Stomach smooth muscle (tissue), 2 donors: ENCODE measurements at regions not wholly inside any gene's neighbourhood (a gene's known extent, or its start where the extent isn't known, plus 50 kb on each side); places are given as distances from the start of the nearest gene placed in this dataset.
"Not testable (repeated sequence)": the region's sequence is repeated elsewhere in the genome, so short reads cannot be mapped to it uniquely, and the experiment has no call there.

ENCODE experiments used
- H3K27ac ChIP-seq: one replicate; pipeline ENCODE4 v1.7.0; 2013; ENCODE audit warnings: mild to moderate bottlenecking, low read length, inconsistent platforms
- H3K27me3 ChIP-seq, 2 donors: one replicate each; pipeline ENCODE4 v1.7.0; 2013; ENCODE audit warnings: low read length in 2 of 2; ENCODE audit not compliant: insufficient read depth in 2 of 2, control insufficient read depth in 1 of 2
- H3K36me3 ChIP-seq, 2 donors: one replicate each; pipeline ENCODE4 v1.7.0; 2013; ENCODE audit warnings: low read length in 2 of 2; ENCODE audit not compliant: control insufficient read depth in 2 of 2, insufficient read depth in 2 of 2
- H3K4me1 ChIP-seq: one replicate; pipeline ENCODE4 v1.7.0; 2013; ENCODE audit warnings: low read length; ENCODE audit not compliant: control insufficient read depth, insufficient read depth
- H3K4me3 ChIP-seq, 2 donors: one replicate each; pipeline ENCODE4 v1.7.0; 2013; ENCODE audit warnings: low read length in 2 of 2
- H3K9ac ChIP-seq, 2 donors: one replicate each; pipeline ENCODE4 v1.7.0; 2013; ENCODE audit warnings: low read length in 2 of 2, mild to moderate bottlenecking in 1 of 2
- H3K9me3 ChIP-seq, 2 donors: one replicate each; pipeline ENCODE4 v1.7.0; 2013; ENCODE audit warnings: low read length in 2 of 2; ENCODE audit not compliant: control insufficient read depth in 2 of 2
- donor health status: healthy.
- donor health status: Pancreatic carcinoma.

DNA sequence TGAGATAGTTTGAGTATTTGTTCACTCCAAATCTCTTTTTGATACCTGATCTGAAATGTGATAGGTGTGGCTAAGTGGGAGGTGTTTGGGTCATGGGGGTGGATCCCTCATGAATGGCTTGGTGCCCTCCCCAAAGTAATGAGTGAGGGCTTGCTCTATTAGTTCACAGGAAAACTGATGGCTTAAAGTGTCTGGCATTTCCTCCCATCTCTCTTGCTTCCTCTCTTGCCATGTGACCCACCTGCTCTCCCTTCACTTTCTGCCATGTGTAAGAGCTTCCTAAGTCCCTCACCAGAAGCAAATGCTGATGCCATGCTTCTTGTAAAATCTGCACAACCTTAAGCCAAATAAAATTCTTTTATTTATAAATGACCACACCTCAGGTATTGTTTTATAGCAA lies 61.1 kb downstream of the MAD2L1 start:
- Histone ChIP-seq H3K4me1 (no peaks in the 10 kb centered on the region), H3K4me3 (no peak overlapping the region), H3K36me3 (no peaks in the 10 kb centered on the region), H3K9me3 (no peaks in the 10 kb centered on the region), H3K27me3 (no peaks in the 10 kb centered on the region), H3K9ac (no peak overlapping the region), H3K27ac (no peak overlapping the region)

DNA sequence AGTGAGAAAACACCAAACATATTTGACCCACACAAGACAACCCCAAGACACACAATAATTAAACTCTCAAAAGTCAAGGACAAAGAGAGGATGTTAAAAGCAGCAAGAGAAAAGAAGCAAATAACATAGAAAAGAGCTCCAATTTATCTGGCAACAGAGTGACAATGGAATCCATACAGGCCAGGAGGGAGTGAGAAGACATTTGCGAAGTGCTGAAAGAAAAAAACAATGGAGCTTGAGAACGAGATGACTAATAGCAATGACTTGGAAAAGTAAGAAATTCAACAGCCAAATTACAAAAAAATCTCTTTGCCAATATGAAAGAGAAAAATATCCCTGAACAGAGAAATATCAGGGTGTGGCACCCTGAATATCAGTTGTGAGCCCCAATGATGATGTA lies 61.6 kb downstream of the MAD2L1 start:
- H3K4me3 ChIP-seq, result no peak overlapping the region
- no peaks in the 10 kb centered on the region for H3K36me3 ChIP-seq
- no peak overlapping the region for H3K9ac ChIP-seq
- no peaks in the 10 kb centered on the region for H3K9me3 ChIP-seq
- no peaks in the 10 kb centered on the region for H3K4me1 ChIP-seq
- no peak overlapping the region for H3K27ac ChIP-seq
- H3K27me3 ChIP-seq, result no peaks in the 10 kb centered on the region

DNA sequence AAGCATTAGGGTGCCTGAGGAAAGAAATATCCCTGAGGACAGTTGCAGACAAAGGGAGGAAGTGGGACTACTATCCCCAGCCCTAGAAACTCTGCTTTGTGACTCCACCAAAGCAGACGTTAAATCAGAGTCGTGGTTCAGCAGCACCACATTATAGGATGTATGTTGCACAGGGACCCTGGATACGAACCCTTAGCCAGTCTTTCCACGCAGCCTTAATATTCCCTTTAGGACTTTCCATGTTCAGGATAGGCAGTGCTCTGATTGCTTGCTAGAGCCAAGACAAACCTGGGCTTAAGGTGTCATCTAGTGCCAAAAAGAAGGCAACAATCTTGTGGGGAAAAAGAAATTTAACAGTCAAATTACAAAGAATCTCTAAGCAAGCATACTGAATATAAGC lies 62.6 kb downstream of the MAD2L1 start:
- Histone ChIP-seq H3K9ac (no peak overlapping the region), H3K36me3 (no peaks in the 10 kb centered on the region), H3K9me3 (no peaks in the 10 kb centered on the region), H3K27ac (no peak overlapping the region), H3K27me3 (no peaks in the 10 kb centered on the region), H3K4me3 (no peak overlapping the region), H3K4me1 (no peaks in the 10 kb centered on the region)

DNA sequence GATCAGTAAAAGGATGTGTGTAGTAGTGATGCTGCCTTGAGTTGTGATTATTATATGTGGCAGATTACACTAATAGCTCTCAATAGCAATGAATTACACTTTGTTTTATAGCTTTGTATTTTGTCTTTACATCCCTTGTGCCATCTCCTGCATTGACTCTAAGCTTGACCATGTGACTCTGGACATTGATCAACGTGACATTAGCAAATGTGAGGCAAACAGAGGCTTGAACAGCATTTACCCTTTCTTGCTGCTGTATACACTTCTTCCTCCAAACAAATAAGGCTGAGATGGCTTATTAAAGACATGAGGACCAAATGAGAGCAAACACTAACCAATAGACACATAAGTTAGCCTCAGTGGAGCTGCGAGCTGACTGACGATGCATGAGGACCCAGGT lies 63.5 kb downstream of the MAD2L1 start:
- Histone ChIP-seq H3K27ac (no peak overlapping the region), H3K9me3 (no peaks in the 10 kb centered on the region), H3K27me3 (no peaks in the 10 kb centered on the region), H3K4me1 (no peaks in the 10 kb centered on the region), H3K9ac (no peak overlapping the region), H3K4me3 (no peak overlapping the region), H3K36me3 (no peaks in the 10 kb centered on the region)

DNA sequence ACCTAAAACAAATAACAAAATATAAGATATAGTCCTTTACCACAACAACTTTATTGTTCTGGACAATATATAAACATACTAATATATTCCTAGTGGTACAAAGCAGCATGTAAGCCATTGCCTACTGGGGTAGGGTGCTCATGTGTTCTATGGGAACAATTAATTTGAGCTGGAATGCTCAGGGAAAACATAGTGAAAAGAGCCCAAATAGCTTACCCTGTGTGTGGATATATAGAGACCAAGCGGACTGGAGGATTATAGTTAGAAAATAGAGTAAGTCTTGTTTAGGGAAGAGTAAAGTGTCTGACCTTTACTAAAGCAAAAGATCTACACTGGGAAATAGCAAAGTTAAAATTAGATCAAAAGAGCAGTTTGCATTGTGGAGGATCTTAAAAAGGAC lies 64.8 kb downstream of the MAD2L1 start:
- Histone ChIP-seq H3K27ac (no peak overlapping the region), H3K9ac (no peak overlapping the region), H3K4me3 (no peak overlapping the region), H3K4me1 (no peaks in the 10 kb centered on the region), H3K27me3 (no peaks in the 10 kb centered on the region), H3K9me3 (no peaks in the 10 kb centered on the region), H3K36me3 (no peaks in the 10 kb centered on the region)

DNA sequence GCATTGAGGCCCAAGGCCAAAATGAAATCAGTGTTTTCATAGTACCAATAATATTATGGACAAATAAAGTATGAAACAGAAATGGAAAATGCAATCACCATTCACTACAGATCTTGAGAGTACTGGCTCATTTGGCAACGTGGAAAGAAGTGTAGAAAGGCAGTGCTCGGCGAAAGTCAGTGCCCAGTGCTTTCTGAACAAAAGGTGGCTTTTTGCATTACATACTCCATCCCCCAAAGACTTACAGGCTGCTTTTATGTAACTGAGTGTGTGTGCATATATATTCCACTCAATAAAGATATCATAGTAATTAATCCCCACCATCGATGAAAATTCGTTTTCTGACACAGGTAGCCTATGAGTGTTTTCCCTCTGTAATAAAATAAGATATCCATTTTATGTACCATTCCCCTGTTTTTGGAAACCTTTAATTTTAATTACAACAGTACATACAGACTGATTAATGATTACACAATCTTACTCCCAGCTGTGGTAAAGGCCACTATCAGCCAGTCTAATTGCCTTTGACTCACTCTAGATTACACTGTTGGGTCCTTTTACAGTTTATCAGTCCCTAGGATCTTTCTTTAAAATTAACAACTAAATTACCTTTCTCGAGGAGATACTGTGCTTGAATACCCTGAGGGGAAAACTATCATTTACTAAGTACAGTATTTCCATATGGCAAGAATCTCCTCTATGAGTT lies 65.9 kb downstream of the MAD2L1 start:
- H3K9ac ChIP-seq, result no peak overlapping the region
- H3K4me1 ChIP-seq, result no peaks in the 10 kb centered on the region
- no peaks in the 10 kb centered on the region for H3K9me3 ChIP-seq
- H3K27ac ChIP-seq, result no peak overlapping the region
- no peaks in the 10 kb centered on the region for H3K27me3 ChIP-seq
- H3K36me3 ChIP-seq, result no peaks in the 10 kb centered on the region
- H3K4me3 ChIP-seq, result no peak overlapping the region

DNA sequence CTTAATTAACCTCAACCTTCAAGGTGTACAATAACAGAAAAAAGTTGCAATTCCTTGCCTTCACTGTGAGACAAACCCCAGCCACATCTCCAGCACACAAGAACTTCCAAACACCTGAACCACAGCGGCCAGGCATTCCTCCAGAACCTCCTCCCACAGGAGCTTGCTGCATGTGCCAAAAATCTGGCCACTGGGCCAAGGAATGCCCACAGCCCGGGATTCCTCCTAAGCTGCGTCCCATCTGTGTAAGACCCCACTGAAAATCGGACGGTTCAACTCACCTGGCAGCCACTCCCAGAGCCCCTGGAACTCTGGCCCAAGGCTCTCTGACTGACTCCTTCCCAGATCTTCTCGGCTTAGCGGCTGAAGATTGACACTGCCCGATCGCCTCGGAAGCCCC lies 70.6 kb downstream of the MAD2L1 start:
- not testable (repeated sequence) for H3K4me1 ChIP-seq, H3K27me3 ChIP-seq, H3K27ac ChIP-seq, H3K9ac ChIP-seq, H3K9me3 ChIP-seq, H3K36me3 ChIP-seq, H3K4me3 ChIP-seq

DNA sequence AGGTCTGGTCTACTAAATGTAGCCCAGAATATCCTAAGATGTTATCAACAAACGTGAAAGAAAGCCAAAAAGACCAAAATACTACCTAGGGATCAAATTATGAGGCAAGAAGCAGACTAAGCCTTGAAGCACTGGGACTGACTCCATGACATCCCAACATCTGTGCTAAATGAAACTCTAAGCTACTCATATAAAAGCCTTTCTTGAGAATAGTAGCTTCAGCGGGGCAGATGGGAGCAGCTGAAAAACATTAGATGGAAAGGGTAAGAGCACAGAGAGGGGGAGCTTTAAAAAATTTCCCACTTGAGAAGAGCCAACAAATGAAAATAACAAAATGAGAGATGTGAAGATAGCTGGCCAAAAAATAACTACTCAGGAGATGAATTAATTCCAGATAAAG lies 81.7 kb downstream of the MAD2L1 start:
- Histone ChIP-seq H3K27ac (no peak overlapping the region), H3K9me3 (peaks cover 0 to 2% of the 10 kb centered on the region in 2 donors), H3K27me3 (no peaks in the 10 kb centered on the region), H3K4me1 (no peaks in the 10 kb centered on the region), H3K36me3 (no peaks in the 10 kb centered on the region), H3K4me3 (no peak overlapping the region), H3K9ac (no peak overlapping the region)

DNA sequence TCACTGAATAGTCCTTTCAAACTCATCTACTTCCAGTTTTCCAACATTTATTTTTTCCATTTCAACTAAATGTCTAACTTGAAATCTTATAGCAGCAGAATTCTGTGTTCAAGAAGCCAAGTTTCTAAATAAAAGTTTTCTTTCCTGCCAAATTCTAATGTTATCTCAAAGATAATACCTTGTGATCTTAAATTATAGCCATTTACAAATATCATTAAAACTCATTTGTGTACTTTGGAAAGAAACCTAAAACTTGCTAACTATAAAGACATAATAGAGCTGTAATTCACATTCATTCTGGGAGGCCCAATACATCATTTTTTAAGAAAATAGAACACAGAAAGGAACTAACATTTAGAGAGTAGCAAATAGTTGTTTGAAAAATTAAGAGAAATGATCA lies 83.9 kb downstream of the MAD2L1 start:
- Histone ChIP-seq H3K9ac (no peak overlapping the region), H3K4me3 (no peak overlapping the region), H3K27ac (no peak overlapping the region), H3K27me3 (no peaks in the 10 kb centered on the region), H3K9me3 (no peaks in the 10 kb centered on the region), H3K36me3 (no peaks in the 10 kb centered on the region), H3K4me1 (no peaks in the 10 kb centered on the region)

DNA sequence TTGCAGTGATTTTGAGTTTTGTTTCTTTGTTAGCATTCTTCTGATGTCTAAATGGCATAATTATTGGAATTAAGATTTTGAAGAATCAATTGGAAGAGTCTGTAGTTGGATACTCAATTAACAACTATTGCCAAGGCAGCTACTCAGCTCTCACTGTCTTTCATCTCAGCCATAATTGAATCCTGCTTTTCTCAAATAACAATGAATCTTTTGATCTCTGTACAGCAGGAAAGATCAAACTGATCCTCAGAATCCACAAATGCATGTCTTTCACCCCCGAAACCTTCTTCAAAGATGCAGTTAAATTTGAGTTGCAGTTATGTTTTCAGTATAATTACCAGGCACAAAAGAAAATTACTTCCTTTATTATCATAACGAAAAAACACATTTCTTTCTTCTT lies 86.2 kb downstream of the MAD2L1 start:
- Histone ChIP-seq H3K27ac (no peak overlapping the region), H3K27me3 (no peaks in the 10 kb centered on the region), H3K4me3 (no peak overlapping the region), H3K36me3 (no peaks in the 10 kb centered on the region), H3K9me3 (no peaks in the 10 kb centered on the region), H3K4me1 (no peaks in the 10 kb centered on the region), H3K9ac (no peak overlapping the region)

DNA sequence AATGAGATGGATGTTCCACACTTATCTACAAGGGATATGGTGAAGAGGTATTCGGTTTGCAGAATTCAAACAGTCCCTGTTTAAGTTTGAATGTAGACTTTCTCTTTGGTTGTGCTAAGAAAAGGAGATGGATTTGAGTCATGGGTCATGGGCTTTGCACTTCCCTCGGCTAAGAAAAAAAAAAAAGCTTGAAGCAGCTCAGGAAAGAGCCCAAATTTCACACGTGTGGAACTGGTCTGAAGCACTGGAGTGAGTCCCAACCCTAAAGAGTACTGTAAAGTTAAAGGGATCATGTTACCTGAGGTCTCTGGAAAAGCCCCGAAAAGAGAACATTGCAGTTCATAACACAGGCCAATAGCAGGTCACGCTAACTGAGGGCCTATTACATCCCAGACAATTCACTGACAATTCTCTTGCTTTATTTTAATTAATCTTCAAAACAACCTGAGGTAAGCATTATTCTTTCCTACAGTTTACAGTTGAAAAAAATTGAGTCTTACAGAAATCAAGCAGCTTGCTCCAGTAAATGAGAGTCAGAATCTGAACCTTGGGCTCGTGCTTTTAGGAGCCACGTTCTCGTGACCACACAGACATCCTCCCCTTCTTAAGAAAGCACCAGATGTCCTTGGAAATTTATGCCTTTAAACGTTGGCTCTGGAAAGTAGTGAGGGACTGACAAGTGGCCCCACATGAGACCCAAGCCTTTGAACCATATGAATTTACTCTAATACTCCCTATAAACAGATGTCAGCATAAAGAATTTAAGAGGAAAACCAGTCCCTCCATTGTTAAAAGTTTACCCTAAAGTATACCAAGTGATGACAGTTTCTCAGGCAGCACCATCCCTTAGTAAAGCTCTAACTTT lies 89.3 kb downstream of the MAD2L1 start:
- Histone ChIP-seq H3K4me3 (peak overlapping the region in 1 of 2 donors; percentile 8), H3K9ac (no peak overlapping the region), H3K36me3 (no peaks in the 10 kb centered on the region), H3K27ac (peak overlapping the region; percentile 56), H3K9me3 (no peaks in the 10 kb centered on the region), H3K27me3 (no peaks in the 10 kb centered on the region), H3K4me1 (no peaks in the 10 kb centered on the region)
